HEK293 (cell line): ENCODE measurements at regions not wholly inside any gene's neighbourhood (a gene's known extent, or its start where the extent isn't known, plus 50 kb on each side); places are given as distances from the start of the nearest gene placed in this dataset.

Experiments
- CTCF ChIA-PET: fragments of 350-600 bp; formaldehyde crosslinking; extraction: SDS; loops from one replicate; lab custom pipeline; 2021; ENCODE audit warnings: antibody characterized with exemption; lab: Yijun Ruan, JAX
- POLR2A ChIA-PET: fragments of 300-600 bp; formaldehyde crosslinking; extraction: SDS; loops from one replicate; lab custom pipeline; 2020; ENCODE audit warnings: antibody characterized with exemption, inconsistent platforms; lab: Yijun Ruan, JAX
- H3K27ac ChIP-seq: fragments of 200-500 bp; sonication (Bioruptor generic); 2 replicates; pipeline ENCODE4 v1.5.1; 2014; ENCODE audit warnings: low read depth, low read length, control low read depth, inconsistent platforms; ENCODE audit errors: extremely low read depth
- H3K36me3 ChIP-seq, 2 experiments: fragments of 200-500 bp in 1 of 2; sonication (Bioruptor generic) in 1 of 2; 1 replicate in 1 of 2; 2 replicates in 1 of 2; pipeline ENCODE4 v1.5.1; 2014 to 2017; ENCODE audit warnings: inconsistent platforms in 2 of 2, low read length in 2 of 2; ENCODE audit not compliant: control insufficient read depth in 2 of 2, insufficient read depth in 1 of 2
- H3K4me1 ChIP-seq: fragments of 200-500 bp; sonication (Bioruptor generic); 2 replicates; pipeline ENCODE4 v1.5.1; 2014; ENCODE audit warnings: mild to moderate bottlenecking, low read length, inconsistent platforms; ENCODE audit not compliant: control insufficient read depth, insufficient read depth
- H3K4me3 ChIP-seq: 2 replicates; pipeline ENCODE4 v1.5.1; 2011; ENCODE audit warnings: low read depth, mild to moderate bottlenecking, control low read depth, low read length, moderate library complexity
- H3K9me3 ChIP-seq: fragments of 200-500 bp; sonication (Bioruptor generic); 2 replicates; pipeline ENCODE4 v1.5.1; 2014; ENCODE audit warnings: low read depth, low read length, inconsistent platforms; ENCODE audit not compliant: control insufficient read depth, insufficient read depth
- BCL11A ChIP-seq: fragments of 450-650 bp; formaldehyde crosslinking; IDR thresholded peaks from 2 replicates; pipeline ENCODE4 v1.5.1; 2016; ENCODE audit warnings: low read depth, missing biosample characterization, missing genetic modification characterization
- MYNN ChIP-seq: fragments of 450-650 bp; formaldehyde crosslinking; IDR thresholded peaks from 2 replicates; pipeline ENCODE4 v1.5.1; 2016; ENCODE audit warnings: missing biosample characterization, missing genetic modification characterization, borderline replicate concordance
- SCRT1 ChIP-seq: fragments of 450-650 bp; formaldehyde crosslinking; IDR thresholded peaks from 2 replicates; pipeline ENCODE4 v1.5.1; 2016; ENCODE audit warnings: missing biosample characterization, missing genetic modification characterization, borderline replicate concordance
- SCRT2 ChIP-seq: fragments of 450-650 bp; formaldehyde crosslinking; IDR thresholded peaks from 2 replicates; pipeline ENCODE4 v1.5.1; 2016; ENCODE audit warnings: missing biosample characterization, missing genetic modification characterization
- TRIM28 ChIP-seq: IDR thresholded peaks from 2 replicates; pipeline ENCODE4 v1.6.1; 2011; ENCODE audit warnings: low read length, control low read depth, borderline replicate concordance
- ZBTB17 ChIP-seq: fragments of 450-650 bp; formaldehyde crosslinking; IDR thresholded peaks from 2 replicates; pipeline ENCODE4 v1.5.1; 2016; ENCODE audit warnings: missing biosample characterization, missing genetic modification characterization
- ZFP69B ChIP-seq: fragments of 450-650 bp; formaldehyde crosslinking; IDR thresholded peaks from 2 replicates; pipeline ENCODE4 v1.5.1; 2016; ENCODE audit warnings: missing biosample characterization, missing genetic modification characterization
- ZNF174 ChIP-seq: fragments of 450-650 bp; formaldehyde crosslinking; IDR thresholded peaks from 2 replicates; pipeline ENCODE4 v1.5.0; 2017; ENCODE audit warnings: missing biosample characterization, mild to moderate bottlenecking, missing genetic modification characterization
- ZNF211 ChIP-seq: fragments of 450-650 bp; formaldehyde crosslinking; IDR thresholded peaks from 2 replicates; pipeline ENCODE4 v1.5.1; 2016; ENCODE audit warnings: low read depth, missing biosample characterization, missing genetic modification characterization
- ZNF560 ChIP-seq: fragments of 450-650 bp; formaldehyde crosslinking; IDR thresholded peaks from 2 replicates; pipeline ENCODE4 v1.5.1; 2017; ENCODE audit warnings: missing biosample characterization, missing genetic modification characterization, borderline replicate concordance
- ZNF654 ChIP-seq: fragments of 450-650 bp; formaldehyde crosslinking; IDR thresholded peaks from 2 replicates; pipeline ENCODE4 v1.5.1; 2016; ENCODE audit warnings: low read depth, missing biosample characterization, missing genetic modification characterization
- ZNF747 ChIP-seq: fragments of 450-650 bp; formaldehyde crosslinking; IDR thresholded peaks from 2 replicates; pipeline ENCODE4 v1.5.1; 2016; ENCODE audit warnings: missing biosample characterization, missing genetic modification characterization
- TF ChIP-seq, protein P1 (sequence below): fragments of 450-650 bp; formaldehyde crosslinking; IDR thresholded peaks from 2 replicates; pipeline ENCODE4 v1.5.1; 2016; ENCODE audit warnings: missing biosample characterization, missing genetic modification characterization
- TF ChIP-seq, protein P2 (sequence below): fragments of 450-650 bp; formaldehyde crosslinking; IDR thresholded peaks from 2 replicates; pipeline ENCODE4 v1.5.1; 2017; ENCODE audit warnings: missing biosample characterization, missing genetic modification characterization
- TF ChIP-seq, protein P3 (sequence below): fragments of 450-650 bp; formaldehyde crosslinking; IDR thresholded peaks from 2 replicates; pipeline ENCODE4 v1.5.1; 2016; ENCODE audit warnings: missing biosample characterization, missing genetic modification characterization, borderline replicate concordance
- TF ChIP-seq, protein P4 (sequence below): fragments of 450-650 bp; formaldehyde crosslinking; IDR thresholded peaks from 2 replicates; pipeline ENCODE4; 2016; ENCODE audit warnings: missing biosample characterization, missing genetic modification characterization
- TF ChIP-seq, protein P5 (sequence below): fragments of 450-650 bp; formaldehyde crosslinking; IDR thresholded peaks from 2 replicates; pipeline ENCODE4 v1.5.1; 2016; ENCODE audit warnings: missing biosample characterization, missing genetic modification characterization
- TF ChIP-seq, protein P6 (sequence below): fragments of 450-650 bp; formaldehyde crosslinking; IDR thresholded peaks from 2 replicates; pipeline ENCODE4 v1.5.1; 2016; ENCODE audit warnings: missing biosample characterization, missing genetic modification characterization
- TF ChIP-seq, protein P7 (sequence below): fragments of 450-650 bp; formaldehyde crosslinking; optimal IDR thresholded peaks from 2 replicates; pipeline ENCODE3; 2016; ENCODE audit warnings: missing biosample characterization, mild to moderate bottlenecking, missing genetic modification characterization

DNA sequence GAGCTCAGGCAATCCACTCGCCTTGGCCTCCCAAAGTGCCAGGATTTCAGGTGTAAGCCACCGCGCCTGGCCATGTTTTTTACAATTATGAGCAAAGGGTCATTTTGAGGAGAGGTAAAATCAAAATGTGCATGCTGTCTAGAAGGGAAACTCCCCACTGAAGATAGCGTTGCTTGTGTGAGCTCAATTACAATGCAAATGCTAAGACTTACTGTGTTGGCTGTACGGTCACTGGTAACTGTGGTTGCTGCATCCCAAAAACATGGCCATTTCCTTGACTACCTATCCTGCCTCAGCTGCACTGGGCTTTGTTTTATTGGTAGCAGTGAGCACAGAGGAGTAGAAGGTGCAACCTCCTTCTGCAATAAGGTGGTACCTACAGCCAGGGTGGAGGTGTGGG lies 77.4 kb upstream of the SPATA31E1 start:
- no peak for TF ChIP-seq MYNN
- TF ChIP-seq, protein P1, sequence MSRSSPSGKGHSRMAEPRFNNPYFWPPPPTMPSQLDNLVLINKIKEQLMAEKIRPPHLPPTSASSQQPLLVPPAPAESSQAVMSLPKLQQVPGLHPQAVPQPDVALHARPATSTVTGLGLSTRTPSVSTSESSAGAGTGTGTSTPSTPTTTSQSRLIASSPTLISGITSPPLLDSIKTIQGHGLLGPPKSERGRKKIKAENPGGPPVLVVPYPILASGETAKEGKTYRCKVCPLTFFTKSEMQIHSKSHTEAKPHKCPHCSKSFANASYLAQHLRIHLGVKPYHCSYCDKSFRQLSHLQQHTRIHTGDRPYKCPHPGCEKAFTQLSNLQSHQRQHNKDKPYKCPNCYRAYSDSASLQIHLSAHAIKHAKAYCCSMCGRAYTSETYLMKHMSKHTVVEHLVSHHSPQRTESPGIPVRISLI (tag by site-specific recombination), result no peak
- TF ChIP-seq, protein P2, sequence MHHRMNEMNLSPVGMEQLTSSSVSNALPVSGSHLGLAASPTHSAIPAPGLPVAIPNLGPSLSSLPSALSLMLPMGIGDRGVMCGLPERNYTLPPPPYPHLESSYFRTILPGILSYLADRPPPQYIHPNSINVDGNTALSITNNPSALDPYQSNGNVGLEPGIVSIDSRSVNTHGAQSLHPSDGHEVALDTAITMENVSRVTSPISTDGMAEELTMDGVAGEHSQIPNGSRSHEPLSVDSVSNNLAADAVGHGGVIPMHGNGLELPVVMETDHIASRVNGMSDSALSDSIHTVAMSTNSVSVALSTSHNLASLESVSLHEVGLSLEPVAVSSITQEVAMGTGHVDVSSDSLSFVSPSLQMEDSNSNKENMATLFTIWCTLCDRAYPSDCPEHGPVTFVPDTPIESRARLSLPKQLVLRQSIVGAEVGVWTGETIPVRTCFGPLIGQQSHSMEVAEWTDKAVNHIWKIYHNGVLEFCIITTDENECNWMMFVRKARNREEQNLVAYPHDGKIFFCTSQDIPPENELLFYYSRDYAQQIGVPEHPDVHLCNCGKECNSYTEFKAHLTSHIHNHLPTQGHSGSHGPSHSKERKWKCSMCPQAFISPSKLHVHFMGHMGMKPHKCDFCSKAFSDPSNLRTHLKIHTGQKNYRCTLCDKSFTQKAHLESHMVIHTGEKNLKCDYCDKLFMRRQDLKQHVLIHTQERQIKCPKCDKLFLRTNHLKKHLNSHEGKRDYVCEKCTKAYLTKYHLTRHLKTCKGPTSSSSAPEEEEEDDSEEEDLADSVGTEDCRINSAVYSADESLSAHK (tag by site-specific recombination), result no peak
- TF ChIP-seq SCRT2 (tag by site-specific recombination), result no peak
- TF ChIP-seq, protein P3, sequence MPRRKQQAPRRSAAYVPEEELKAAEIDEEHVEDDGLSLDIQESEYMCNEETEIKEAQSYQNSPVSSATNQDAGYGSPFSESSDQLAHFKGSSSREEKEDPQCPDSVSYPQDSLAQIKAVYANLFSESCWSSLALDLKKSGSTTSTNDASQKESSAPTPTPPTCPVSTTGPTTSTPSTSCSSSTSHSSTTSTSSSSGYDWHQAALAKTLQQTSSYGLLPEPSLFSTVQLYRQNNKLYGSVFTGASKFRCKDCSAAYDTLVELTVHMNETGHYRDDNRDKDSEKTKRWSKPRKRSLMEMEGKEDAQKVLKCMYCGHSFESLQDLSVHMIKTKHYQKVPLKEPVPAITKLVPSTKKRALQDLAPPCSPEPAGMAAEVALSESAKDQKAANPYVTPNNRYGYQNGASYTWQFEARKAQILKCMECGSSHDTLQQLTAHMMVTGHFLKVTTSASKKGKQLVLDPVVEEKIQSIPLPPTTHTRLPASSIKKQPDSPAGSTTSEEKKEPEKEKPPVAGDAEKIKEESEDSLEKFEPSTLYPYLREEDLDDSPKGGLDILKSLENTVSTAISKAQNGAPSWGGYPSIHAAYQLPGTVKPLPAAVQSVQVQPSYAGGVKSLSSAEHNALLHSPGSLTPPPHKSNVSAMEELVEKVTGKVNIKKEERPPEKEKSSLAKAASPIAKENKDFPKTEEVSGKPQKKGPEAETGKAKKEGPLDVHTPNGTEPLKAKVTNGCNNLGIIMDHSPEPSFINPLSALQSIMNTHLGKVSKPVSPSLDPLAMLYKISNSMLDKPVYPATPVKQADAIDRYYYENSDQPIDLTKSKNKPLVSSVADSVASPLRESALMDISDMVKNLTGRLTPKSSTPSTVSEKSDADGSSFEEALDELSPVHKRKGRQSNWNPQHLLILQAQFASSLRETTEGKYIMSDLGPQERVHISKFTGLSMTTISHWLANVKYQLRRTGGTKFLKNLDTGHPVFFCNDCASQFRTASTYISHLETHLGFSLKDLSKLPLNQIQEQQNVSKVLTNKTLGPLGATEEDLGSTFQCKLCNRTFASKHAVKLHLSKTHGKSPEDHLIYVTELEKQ (tag by site-specific recombination), result no peak
- TF ChIP-seq SCRT1 (tag by site-specific recombination), result no peak
- no peak for TF ChIP-seq ZNF211 (tag by site-specific recombination)
- TF ChIP-seq, protein P4, sequence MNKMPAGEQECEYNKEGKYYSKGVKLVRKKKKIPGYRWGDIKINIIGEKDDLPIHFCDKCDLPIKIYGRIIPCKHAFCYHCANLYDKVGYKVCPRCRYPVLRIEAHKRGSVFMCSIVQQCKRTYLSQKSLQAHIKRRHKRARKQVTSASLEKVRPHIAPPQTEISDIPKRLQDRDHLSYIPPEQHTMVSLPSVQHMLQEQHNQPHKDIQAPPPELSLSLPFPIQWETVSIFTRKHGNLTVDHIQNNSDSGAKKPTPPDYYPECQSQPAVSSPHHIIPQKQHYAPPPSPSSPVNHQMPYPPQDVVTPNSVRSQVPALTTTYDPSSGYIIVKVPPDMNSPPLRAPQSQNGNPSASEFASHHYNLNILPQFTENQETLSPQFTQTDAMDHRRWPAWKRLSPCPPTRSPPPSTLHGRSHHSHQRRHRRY, result no peak
- no peak for TF ChIP-seq BCL11A
- TF ChIP-seq, protein P5, sequence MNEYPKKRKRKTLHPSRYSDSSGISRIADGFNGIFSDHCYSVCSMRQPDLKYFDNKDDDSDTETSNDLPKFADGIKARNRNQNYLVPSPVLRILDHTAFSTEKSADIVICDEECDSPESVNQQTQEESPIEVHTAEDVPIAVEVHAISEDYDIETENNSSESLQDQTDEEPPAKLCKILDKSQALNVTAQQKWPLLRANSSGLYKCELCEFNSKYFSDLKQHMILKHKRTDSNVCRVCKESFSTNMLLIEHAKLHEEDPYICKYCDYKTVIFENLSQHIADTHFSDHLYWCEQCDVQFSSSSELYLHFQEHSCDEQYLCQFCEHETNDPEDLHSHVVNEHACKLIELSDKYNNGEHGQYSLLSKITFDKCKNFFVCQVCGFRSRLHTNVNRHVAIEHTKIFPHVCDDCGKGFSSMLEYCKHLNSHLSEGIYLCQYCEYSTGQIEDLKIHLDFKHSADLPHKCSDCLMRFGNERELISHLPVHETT (tag by site-specific recombination), result no peak
- TF ChIP-seq, protein P6, sequence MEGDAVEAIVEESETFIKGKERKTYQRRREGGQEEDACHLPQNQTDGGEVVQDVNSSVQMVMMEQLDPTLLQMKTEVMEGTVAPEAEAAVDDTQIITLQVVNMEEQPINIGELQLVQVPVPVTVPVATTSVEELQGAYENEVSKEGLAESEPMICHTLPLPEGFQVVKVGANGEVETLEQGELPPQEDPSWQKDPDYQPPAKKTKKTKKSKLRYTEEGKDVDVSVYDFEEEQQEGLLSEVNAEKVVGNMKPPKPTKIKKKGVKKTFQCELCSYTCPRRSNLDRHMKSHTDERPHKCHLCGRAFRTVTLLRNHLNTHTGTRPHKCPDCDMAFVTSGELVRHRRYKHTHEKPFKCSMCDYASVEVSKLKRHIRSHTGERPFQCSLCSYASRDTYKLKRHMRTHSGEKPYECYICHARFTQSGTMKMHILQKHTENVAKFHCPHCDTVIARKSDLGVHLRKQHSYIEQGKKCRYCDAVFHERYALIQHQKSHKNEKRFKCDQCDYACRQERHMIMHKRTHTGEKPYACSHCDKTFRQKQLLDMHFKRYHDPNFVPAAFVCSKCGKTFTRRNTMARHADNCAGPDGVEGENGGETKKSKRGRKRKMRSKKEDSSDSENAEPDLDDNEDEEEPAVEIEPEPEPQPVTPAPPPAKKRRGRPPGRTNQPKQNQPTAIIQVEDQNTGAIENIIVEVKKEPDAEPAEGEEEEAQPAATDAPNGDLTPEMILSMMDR, result no peak
- no peak for TF ChIP-seq TRIM28
- no peak for TF ChIP-seq ZNF747 (tag by site-specific recombination)
- no peak for TF ChIP-seq ZBTB17
- TF ChIP-seq ZNF654 (tag by site-specific recombination), result no peak
- TF ChIP-seq, protein P7, sequence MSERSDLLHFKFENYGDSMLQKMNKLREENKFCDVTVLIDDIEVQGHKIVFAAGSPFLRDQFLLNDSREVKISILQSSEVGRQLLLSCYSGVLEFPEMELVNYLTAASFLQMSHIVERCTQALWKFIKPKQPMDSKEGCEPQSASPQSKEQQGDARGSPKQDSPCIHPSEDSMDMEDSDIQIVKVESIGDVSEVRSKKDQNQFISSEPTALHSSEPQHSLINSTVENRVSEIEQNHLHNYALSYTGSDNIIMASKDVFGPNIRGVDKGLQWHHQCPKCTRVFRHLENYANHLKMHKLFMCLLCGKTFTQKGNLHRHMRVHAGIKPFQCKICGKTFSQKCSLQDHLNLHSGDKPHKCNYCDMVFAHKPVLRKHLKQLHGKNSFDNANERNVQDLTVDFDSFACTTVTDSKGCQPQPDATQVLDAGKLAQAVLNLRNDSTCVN (tag by site-specific recombination), result no peak
- TF ChIP-seq ZFP69B (tag by site-specific recombination), result no peak
- TF ChIP-seq ZNF560, result no peak
- TF ChIP-seq ZNF174 (tag by site-specific recombination), result no peak
- TF ChIP-seq, all 188 proteins: peak for 0
- Histone ChIP-seq H3K9me3 (no peaks in the 10 kb centered on the region), H3K36me3 (no peaks in the 10 kb centered on the region), H3K4me1 (no peaks in the 10 kb centered on the region), H3K27ac (no peak overlapping the region), H3K4me3 (no peak overlapping the region)
- CTCF ChIA-PET, result interaction anchor here (0.7 kb wide), 1 partner anchor 969 kb away, joined by 4 read pairs; no protein-coding TSS in a partner anchor
- POLR2A ChIA-PET, result no interaction called here
